ENCODE measurements at regions not wholly inside any gene's neighbourhood (a gene's known extent, or its start where the extent isn't known, plus 50 kb on each side); places are given as distances from the start of the nearest gene placed in this dataset.

DNA sequence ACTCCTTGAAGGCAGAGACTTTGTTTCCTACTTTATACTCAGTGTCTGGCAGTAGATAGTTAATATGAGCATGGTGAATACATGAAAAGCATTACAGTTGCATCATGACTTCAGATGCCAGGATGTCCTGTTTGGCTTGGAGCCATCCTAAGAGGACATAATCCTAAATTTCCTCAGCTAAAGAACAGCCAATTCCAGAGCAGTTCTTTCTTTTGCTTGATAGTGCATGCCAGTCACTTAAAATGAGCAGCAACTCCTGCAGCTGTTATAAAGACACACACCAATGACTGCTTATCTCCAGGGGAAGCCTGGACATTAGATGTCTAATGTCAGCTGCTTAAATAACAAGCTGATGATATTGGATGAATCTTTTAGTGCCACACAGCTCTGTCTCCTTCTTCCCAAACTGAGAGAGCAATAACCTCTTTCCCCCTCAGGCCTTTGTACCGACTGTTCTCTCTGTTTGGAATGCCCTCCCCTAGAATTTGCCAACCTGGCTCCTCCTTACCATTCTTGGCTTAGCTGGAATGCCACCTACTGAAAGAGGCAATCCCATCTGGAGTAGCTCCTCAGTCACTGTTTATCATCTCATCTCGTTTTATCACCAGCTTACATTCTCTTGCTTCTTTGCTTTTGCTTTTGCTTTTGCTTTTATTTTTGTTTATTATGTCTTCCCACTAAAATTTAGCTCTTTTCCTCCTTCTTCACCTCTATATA lies 100.8 kb upstream of the USP38 start:
- no peak for DNase-seq

DNA sequence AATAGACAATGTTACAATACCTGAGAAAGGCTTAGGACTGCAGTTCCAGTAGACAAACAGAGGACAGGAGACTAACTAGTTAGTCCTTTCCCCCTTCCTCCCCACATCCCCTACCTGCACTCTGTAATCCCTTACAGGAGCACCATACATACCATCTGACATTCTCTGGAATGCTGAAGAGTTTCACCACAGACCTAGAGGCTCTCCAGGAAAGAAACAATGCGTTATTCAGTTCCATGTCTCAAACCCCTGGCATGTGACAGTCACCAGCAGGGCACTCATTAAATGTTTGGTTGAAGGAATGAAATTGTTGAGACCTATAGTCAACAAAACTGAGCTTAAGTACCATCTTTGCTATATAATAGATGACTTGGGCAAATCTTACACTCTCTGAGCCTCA lies 100.2 kb upstream of the USP38 start:
- no peak for DNase-seq

DNA sequence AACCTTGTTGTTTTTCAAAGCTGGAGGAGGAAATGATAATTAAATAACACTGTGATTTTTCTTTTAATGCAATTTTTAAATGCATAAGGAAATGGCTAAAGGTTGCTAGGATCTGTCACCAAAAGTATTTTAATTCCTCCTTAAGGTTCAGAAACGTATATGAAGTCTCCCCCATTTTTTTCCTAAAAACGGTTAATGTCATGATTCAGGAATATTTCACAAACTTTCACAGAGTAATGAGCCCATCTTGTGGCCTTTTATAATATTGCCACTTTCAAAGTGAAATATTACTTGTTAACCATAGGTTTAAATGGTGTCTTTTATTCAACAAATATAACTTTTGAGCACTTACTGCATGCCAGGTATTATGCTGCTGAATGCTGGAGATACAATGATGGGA lies 99.5 kb upstream of the USP38 start:
- DNase-seq, result peak in 1 of 2 donors; percentile 5

DNA sequence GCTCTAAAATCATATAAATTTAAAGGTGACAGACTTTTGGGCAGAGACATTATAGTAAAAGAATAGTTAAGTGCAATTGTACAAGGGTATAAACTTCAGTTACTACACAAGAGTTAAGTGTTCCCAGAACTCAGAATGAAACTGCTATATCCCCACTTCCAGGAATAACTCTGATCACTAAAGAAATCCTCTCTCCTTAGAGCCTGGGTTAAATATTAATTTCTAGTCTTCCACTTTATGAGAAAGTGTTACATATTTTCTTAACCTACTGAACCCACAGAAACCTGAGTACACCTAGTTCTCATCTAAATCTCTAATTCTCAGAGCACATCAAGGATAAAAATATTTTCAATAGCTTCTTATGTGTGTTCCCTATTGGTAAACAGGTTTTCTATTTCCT lies 99.1 kb upstream of the USP38 start:
- no peak for DNase-seq

DNA sequence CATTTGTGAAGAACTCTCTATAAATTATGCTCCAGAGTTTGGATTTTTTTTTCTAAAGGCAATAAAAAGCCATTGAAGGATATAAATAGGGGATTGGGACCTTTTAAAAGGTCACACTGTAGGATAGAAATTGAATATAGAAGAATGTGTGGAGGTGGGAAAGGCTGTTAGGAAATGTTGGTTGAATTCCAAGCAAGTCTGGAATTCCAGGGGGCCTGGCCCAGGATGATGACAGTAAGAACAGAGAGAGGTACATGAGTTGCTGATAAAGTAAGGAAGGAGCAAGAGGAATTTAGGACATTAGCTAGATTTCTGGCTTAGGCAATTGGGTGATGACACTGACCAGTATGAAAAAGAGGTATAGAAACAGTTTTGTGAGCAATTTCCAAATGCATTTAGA lies 95.4 kb upstream of the USP38 start:
- no peak for DNase-seq

DNA sequence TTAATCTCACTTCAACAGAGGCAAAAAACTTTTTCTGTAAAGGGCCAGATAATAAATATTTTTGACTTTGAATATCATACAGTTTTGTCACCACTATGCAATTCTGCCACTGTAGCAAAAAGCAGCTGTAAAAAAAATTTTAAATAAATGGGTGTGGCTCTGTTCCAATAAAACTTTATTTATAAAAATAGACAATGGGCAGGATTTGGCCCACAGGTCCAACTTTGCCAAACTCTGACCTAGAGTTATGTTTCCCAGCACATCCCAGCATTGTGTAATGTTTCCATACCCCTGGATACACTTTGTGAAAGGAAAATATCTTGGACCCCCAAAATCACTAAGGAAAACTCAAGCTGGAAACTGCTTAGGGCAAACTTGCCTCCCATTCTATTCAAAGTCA lies 94.9 kb upstream of the USP38 start:
- DNase-seq, result no peak

DNA sequence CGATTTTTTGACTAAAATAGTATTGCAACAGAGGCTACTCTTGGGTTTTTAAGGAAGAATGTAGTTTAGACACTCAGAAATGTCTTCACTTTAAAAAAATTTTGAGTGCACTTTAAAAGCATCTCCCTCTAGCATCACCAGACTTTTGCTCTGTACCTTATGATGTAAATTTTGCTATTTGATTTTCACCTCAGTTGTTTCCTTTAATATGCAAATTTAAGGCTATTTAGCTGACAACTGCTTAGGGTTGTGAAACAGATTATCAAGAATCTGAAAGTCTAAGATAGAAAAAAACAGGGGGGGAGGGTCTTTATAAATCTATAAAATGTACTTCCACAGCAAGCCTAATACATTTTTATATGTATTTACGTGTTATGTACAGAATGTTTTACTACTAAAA lies 92.9 kb upstream of the USP38 start:
- DNase-seq, result no peak

DNA sequence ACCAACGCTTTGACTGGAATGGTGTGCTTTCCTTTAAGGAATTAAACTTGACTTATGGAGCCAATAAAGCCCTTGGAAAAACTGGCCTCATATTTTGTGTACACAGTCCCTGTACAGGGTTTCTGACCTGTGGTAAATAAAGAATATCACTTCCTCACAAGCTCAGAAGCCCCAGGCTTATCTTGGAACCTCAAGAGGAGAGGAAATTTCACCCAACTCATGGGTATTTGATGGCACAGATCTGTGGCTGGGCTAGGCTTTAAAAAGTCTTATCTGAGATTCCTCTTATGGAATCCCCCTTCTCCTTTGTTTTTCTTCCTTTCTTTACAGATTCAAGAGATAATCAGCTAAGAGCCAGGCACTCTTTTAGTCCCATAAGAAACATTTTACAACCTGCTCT lies 89.3 kb upstream of the USP38 start:
- no peak for DNase-seq

DNA sequence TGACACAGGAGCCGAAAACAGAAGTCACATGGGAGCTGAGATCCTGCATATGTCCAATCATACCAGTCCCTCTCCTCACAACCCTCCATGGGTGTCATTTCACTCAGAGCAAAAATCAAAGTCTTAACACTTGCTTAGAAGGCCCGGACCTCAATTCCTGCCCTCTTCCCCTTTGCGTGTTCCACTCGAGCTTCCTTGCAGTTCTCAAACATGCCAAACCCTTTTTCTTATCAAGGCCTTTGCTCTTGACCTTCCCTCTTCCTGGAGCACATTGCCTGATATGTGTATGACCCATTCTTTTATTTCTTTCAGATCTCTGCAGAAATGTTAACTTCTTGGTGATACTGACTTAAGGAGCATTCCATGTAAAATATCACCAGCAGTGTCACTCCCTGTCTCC lies 87.0 kb upstream of the USP38 start:
- DNase-seq, result no peak

DNA sequence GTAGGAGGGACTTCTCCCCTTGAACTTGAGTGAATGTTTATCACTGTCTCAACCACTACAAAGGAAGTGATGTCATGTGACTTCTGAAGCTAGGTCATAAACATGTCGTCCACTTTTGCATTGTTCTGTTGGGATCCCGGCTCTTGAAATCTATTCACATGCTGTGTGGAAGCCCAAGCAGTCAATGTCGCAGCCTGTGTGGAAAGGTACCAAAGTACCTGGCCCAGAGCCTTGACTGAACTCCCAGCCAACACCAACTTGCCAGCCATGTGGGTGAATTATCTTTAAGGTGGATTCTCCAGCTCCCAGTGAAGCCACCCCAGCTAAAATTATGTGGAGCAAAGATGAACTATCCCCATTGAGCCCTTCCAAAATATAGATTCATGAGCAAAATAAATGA lies 85.0 kb upstream of the USP38 start:
- no peak for DNase-seq

DNA sequence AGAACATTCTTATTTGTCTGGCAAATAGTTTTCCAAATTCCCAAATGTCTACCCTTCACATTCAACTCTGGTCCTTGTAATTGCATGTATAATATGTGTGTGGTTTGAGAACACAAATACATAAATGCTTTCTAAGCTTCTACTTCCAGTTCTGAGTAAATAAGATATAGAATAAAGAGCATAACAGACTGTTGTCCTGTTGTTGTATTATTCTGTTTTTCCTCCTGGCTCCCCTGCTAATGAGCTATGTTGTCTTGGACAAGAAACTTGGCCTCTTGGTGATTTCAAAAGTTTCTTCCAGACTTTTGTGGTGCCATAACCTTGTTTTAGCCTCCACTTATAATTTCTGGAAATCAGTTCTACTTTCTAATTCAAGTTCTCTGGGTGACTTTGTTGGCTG lies 75.3 kb upstream of the USP38 start:
- no peak for DNase-seq

DNA sequence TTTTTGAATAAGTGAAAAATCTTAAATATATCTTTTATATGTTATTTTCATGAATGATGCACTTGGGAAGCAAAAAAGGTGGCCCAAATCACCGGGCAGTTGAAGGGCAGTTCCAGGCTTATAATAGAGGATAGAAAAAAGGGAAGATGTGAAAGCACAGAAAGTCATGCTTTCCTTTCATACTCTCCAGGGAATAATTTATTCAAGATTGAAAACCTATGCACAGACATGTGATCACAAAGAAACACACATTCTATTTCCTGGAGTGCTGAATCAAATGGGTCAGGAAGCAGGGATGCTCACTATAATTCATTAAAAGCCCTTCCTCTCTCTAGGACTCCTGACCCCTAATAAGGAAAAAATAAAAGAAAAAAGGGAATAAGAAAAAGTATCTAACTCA lies 66.1 kb upstream of the USP38 start:
- DNase-seq, result no peak

DNA sequence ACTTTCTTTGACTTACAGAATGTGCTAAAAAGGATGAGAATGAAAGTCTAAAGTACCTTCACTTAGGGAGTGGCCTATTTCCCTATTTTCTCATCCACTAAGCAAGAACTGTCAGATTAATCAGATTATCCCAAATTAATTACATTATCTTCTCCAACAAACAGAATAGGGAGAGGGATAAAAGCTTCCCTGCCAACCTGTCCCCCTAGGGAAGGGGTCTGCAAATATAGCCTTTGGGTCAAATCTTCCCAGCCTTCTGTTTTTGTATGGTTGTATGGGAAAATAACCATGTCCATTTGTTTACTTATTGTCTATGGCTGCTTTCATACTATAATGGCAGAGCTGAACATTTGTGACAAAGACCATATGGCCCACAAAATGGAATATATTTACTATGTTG lies 57.1 kb upstream of the USP38 start:
- DNase-seq, result no peak

DNA sequence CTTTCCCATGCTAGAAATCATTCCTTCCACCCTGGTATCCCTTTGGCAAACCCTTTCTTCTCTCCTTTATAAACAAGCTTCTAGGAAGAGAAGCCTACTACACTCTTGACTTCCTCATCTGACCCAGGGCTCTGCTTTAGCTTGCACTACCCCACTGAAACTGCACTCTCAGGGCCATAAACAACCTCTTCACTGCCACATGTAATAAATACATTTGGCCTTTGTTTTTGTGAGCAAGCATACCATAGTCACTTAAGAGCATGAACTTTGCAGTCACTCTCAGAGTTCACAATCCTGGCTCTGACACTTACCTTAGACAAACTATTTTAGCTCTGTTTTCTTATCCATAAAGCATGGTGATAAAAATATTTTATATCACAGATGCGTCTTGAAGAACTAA lies 50.7 kb upstream of the USP38 start:
- no peak for DNase-seq
